Stimulated activated CD4-positive, alpha-beta T cell treated with anti-CD3 and anti-CD28 coated beads, Interleukin-2, amount 100 ng/mL, for 48 hours (primary cell): ENCODE measurements at regions not wholly inside any gene's neighbourhood (a gene's known extent, or its start where the extent isn't known, plus 50 kb on each side); places are given as distances from the start of the nearest gene placed in this dataset.
"Not testable (repeated sequence)": the region's sequence is repeated elsewhere in the genome, so short reads cannot be mapped to it uniquely, and the experiment has no call there.

ENCODE experiments used
- DNase-seq, 2 donors: peaks; one replicate each; pipeline ENCODE4 v3.0.0-alpha.2; 2020

- no peak for DNase-seq
Observed at GRCh38 chr10:35813219-35813618, 171.1 kb upstream of the FZD8 start.

DNA sequence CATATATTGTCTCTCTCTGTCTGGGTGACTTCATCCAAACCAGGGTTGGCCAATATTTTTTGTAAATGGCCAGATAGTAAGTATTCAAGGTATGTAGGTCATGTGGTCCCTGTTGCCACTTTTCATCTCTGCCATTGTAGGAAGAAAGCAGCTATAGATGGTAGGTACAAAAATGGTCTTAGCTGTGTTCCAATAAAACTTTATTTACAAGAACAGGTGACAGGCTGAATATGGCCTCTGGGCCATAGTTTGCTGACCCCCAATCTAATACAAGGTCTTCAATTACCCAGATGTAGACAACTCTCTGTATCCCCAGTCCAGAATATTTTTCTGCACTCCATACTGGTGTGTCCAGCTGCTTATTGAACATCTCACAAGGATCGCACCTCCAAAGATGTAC is 166.2 kb upstream of the FZD8 start:
- DNase-seq: no peak

- no peak for DNase-seq
Observed at GRCh38 chr10:35803046-35803445, 160.9 kb upstream of the FZD8 start.

DNA sequence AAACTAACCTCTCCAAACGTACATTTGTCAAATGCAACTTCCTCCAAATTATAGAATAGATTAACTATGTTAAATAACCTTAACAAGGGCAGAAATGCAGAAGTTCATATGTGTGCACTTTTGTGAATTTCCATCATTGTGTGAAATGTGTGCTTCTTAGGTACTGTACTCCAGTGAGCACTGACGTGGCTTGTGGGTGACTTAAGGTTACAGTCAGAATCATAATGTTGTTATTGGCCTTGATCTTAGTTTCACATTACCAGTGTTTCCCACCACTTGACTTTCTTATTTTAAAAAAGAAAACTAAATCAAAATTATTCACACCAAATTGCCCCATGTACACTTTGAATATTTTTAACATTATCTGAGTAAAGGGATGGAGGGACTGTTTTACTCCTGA is 155.1 kb upstream of the FZD8 start:
- no peak for DNase-seq

DNA sequence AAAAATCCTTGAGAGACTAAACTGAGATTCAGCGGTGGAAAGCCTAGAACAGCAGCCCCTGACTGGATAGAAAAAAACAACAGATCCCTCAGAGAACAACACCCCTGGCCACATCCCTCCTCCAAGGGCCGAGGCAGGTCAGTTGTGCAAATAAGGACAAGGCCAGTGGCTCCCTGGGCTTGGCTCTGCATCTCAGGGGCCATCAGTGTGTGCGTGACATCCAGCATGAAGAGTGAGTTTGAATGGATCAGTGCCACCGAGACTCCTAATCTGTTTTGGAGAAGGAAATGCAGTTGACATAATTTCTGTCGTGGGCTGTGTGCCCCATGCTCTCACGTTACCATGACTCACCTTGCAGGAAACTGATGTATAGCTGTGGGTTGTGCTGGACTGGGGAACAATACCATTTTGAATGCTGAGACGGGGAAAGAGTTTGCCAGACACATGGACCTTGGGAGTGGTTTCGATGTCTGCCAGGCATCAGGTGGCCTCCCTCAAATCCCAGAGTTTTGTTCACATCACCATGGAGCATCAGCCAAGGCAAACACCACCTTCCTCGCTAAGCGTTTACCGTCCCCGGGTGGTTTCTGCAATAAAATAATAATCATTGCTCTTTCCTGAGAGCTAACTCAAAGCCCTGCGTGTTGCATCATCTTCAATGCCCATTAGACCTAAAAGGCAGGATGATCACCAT is 153.2 kb upstream of the FZD8 start:
- no peak for DNase-seq

GRCh38 chr10:35794703-35795102 is 152.6 kb upstream of the FZD8 start:
- DNase-seq: no peak

DNA sequence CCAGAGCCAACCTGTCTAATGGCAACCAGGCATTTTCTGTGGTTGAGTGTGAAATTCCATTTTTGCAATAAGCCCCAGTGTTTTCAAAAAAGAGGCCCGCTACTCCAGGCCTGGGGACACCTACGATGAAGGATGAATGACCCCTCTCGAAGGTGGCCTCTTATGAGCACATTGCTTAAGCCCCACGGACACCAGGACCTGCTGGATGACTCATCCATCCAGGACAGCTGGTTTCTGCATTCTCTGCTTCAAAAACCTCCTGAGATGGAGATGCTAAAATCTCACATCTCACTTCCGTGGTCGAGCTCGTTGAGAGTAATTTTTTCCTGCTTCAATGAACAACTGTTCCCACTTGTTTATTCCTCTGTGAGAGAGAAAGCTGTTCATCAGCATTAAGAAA is 150.2 kb upstream of the FZD8 start:
- DNase-seq: no peak

GRCh38 chr10:35789996-35790395 is 147.9 kb upstream of the FZD8 start:
- DNase-seq: no peak

- DNase-seq: no peak
Observed at GRCh38 chr10:35784751-35785150, 142.7 kb upstream of the FZD8 start.

- no peak for DNase-seq
Observed at GRCh38 chr10:35783305-35783838, 141.3 kb upstream of the FZD8 start.

DNA sequence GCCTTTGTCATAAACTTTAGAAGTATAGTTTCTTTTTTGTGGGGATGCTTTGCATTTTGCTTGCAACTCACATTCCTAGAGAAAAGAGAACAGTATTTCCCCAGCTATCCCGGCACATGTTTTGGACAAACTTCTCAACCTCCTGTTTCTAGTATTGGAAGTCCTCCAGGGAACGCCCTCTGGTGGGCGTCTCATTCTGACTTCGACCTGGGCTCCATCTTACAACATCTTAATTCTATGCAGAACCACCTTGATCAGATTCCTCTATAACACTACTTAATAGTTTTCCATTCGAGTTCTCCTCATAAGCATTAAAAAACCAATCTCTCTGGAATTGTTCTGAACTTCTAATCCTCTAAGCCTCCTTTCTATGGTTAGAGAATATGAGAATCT is 139.5 kb upstream of the FZD8 start:
- no peak for DNase-seq

- no peak for DNase-seq
Observed at GRCh38 chr10:35780970-35781642, 139.0 kb upstream of the FZD8 start.

DNA sequence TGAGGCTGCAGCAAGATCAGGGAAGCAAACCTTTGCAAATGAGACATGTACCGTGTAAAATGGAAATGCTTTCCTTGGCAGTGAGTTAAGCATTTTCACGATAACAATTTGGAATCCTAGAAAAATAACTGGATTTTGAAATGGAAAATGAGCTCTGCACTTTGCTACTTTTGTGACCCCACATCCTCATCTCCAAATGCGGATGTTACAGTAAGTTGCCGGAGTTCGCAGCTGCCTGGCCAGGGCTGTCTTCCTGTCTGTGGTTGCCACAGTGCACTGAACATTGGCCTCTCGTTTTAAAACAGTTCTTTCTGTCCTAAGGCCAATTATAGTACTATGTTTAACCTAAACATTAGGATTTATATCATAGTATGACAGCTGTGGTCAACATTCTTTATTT is 136.2 kb upstream of the FZD8 start:
- DNase-seq: no peak

GRCh38 chr10:35776557-35776956 is 134.5 kb upstream of the FZD8 start:
- not testable (repeated sequence) for DNase-seq

DNA sequence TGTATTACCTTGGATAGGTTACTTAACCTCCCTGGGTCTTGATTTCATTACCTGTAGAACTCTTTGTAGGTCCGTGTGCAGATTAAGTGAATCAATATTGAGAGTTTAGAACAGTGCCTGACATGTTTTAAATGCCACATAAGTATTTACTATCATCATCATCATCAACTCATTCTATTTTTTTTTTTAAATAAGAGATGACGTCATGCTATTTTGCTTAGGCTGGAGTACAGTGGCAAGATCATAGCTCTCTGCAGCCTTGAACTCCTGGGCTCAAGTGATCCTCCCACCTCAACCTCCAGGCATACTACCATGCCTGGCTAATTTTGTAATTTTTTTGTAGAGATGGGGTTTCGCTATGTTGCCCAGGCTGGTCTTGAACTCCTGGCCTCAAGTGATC is 132.0 kb upstream of the FZD8 start:
- no peak for DNase-seq

GRCh38 chr10:35770817-35771355 is 128.8 kb upstream of the FZD8 start:
- DNase-seq: no peak

- DNase-seq: no peak
Observed at GRCh38 chr10:35769795-35770194, 127.7 kb upstream of the FZD8 start.

- no peak for DNase-seq
Observed at GRCh38 chr10:35768731-35769130, 126.6 kb upstream of the FZD8 start.

- no peak for DNase-seq
Observed at GRCh38 chr10:35768011-35768410, 125.9 kb upstream of the FZD8 start.

- no peak for DNase-seq
Observed at GRCh38 chr10:35765996-35766395, 123.9 kb upstream of the FZD8 start.

GRCh38 chr10:35765066-35765527 is 123.0 kb upstream of the FZD8 start:
- no peak for DNase-seq

DNA sequence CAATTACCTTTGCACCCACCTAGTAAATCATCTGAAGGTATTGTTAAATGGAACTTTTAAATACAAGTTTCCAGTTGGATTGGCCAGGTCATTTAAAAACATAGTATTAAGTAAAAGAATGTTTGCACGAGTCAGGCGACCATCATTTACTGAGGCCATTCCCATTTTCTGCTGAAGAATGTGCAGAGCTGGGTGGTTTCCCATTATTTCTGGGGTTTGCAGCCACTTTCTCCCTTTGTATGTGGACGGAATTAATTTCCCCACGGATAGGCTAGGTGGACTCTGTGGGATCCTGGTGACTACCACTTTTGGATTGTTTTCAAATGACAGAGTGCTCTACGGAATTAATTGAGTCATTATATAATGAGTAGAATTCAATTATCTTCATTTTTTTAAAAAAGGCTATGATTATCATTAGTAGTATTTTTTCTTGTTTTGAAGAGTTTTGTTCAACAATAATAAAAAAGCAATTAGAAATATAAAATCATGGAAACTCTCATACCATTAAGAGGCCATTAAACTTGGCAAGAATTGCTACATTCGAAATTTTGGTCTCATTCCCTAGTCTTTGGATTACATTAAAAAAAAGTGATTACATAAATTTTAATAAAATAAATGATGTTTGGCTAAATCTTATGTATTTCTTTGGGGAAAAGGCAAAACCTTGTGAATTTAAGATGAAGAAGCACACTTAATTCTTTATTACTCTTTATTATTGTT is 120.4 kb upstream of the FZD8 start:
- no peak for DNase-seq

- no peak for DNase-seq
Observed at GRCh38 chr10:35758076-35758475, 116.0 kb upstream of the FZD8 start.

DNA sequence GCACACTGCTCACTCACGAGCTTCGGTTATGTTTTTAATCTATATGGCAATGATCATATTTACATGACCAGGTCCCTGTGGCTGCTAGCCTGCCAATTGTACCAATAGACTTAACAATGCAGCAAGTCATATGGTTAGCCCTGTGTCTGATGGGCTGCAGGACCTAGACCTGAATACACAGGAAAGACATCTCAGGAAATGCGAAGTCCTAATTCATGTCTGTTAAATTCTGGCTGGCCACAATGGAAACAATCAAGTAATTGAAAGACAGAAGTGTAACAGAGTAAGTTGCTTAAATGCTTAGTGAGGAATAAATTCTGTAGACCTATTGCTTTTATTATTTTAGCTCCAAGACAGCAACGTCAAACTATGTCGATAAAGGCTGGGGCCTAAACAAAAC is 112.4 kb upstream of the FZD8 start:
- DNase-seq: no peak
